NCI-H2196 treated with DMSO at 0.1 percent for 48 hours (cell line): ENCODE measurements at regions not wholly inside any gene's neighbourhood (a gene's known extent, or its start where the extent isn't known, plus 50 kb on each side); places are given as distances from the start of the nearest gene placed in this dataset.

Source experiments
- DNase-seq: peaks from one replicate; lab custom pipeline; 2025; ENCODE audit not compliant: unreplicated experiment; lab: John Stamatoyannopoulos, UW

- no peak for DNase-seq
Observed at GRCh38 chr6:155509743-155510475, 54.3 kb upstream of the NOX3 start.

- no peak for DNase-seq
Observed at GRCh38 chr6:155505608-155505989, 50.0 kb upstream of the NOX3 start.
